ENCODE measurements at regions not wholly inside any gene's neighbourhood (a gene's known extent, or its start where the extent isn't known, plus 50 kb on each side); places are given as distances from the start of the nearest gene placed in this dataset.
A peak's percentile ranks its signal among the peaks of the same experiment; 100 is the strongest.

DNA sequence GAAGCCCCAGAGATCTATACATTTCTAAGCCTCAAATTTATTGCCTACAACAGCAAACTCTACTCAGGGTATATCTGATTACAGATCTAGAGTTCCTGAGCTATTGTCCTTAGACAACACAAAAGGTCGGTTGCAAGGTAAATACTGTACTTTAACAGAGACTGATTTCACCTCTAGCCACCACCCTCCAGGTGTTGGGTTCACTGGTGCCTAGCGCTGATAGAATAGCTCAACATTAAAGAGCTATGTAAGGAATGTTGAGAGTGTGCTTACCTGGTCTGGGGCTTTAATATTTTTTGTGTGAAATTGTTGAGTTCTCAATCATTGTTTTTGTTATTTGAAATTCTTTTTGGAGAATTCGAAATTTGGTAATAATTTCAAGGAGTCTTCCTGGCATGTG, 277.0 kb upstream of the PSMD7 start:
- H3K27me3 Mint-ChIP-seq (ENCODE audit: insufficient read depth, low read depth, poor library complexity): no peaks in the 10 kb centered on the region
- H3K27me3 ChIP-seq (ENCODE audit: insufficient read depth): no peaks in the 10 kb centered on the region
- H3K79me2 ChIP-seq (replicated peaks; ENCODE audit: insufficient read depth): no peaks in the 10 kb centered on the region
- H3K9me3 Mint-ChIP-seq: no peaks in the 10 kb centered on the region
- H3K4me2 ChIP-seq: peak overlapping the region; percentile 8; the same call in 1 of the 2 replicates
- no peaks in the 10 kb centered on the region for H4K20me1 ChIP-seq (replicated peaks; ENCODE audit: insufficient read depth)
- H3K4me3 Mint-ChIP-seq: no peak overlapping the region
- TF ChIP-seq ZNF462 (CRISPR knock-in tag; IDR thresholded peaks at IDR 0.05) (peak; percentile 50; the same call in 1 of the 2 replicates), POLR2AphosphoS5 (IDR thresholded peaks at IDR 0.05; ENCODE audit: low read depth) (no peak)
- H3K36me3 ChIP-seq (ENCODE audit: insufficient read depth): no peaks in the 10 kb centered on the region
- no peak overlapping the region for H2AFZ ChIP-seq
- peaks cover 6% of the 10 kb centered on the region; the same call in 1 of the 2 replicates for H3K9me2 ChIP-seq (ENCODE audit: insufficient read depth)
- peaks cover 29% of the 10 kb centered on the region for H3K4me1 Mint-ChIP-seq
- H3K36me3 Mint-ChIP-seq (ENCODE audit: low read depth): no peaks in the 10 kb centered on the region
- no peak overlapping the region for H3K27ac Mint-ChIP-seq
- H3F3A ChIP-seq (replicated peaks; ENCODE audit: low read depth): no peaks in the 10 kb centered on the region
- DNase-seq (ENCODE audit: low spot score) (peak; percentile 85), ATAC-seq (peak; percentile 98)
- peaks cover 16% of the 10 kb centered on the region for H3K4me1 ChIP-seq (ENCODE audit: insufficient read depth)
- H3K27ac ChIP-seq (ENCODE audit: low read depth): no peak overlapping the region
- H3K4me3 ChIP-seq: no peak overlapping the region

- no peaks in the 10 kb centered on the region for H3K9me3 Mint-ChIP-seq
- ATAC-seq: no peak
- Histone ChIP-seq H3K9me2 (ENCODE audit: insufficient read depth) (peaks cover 9% of the 10 kb centered on the region; the same call in 1 of the 2 replicates), H3F3A (replicated peaks; ENCODE audit: low read depth) (no peaks in the 10 kb centered on the region), H3K27ac (ENCODE audit: low read depth) (no peak overlapping the region), H3K4me3 (no peak overlapping the region), H3K27me3 (ENCODE audit: insufficient read depth) (no peaks in the 10 kb centered on the region), H2AFZ (no peak overlapping the region), H3K36me3 (ENCODE audit: insufficient read depth) (no peaks in the 10 kb centered on the region), H3K79me2 (replicated peaks; ENCODE audit: insufficient read depth) (no peaks in the 10 kb centered on the region), H3K4me2 (no peak overlapping the region), H4K20me1 (replicated peaks; ENCODE audit: insufficient read depth) (no peaks in the 10 kb centered on the region), H3K4me1 (ENCODE audit: insufficient read depth) (peaks cover 12% of the 10 kb centered on the region)
- no peak overlapping the region for H3K4me3 Mint-ChIP-seq
- peaks cover 1% of the 10 kb centered on the region for H3K27me3 Mint-ChIP-seq (ENCODE audit: insufficient read depth, low read depth, poor library complexity)
- no peak overlapping the region for H3K27ac Mint-ChIP-seq
- DNase-seq (ENCODE audit: low spot score): no peak
- peaks cover 18% of the 10 kb centered on the region for H3K4me1 Mint-ChIP-seq
- H3K36me3 Mint-ChIP-seq (ENCODE audit: low read depth): no peaks in the 10 kb centered on the region
- TF ChIP-seq EZH2phosphoT487 (IDR thresholded peaks at IDR 0.05; ENCODE audit: unreplicated experiment) (no peak), EZH2 (IDR thresholded peaks at IDR 0.05; ENCODE audit: low read depth, unreplicated experiment) (no peak), JUNB (IDR thresholded peaks at IDR 0.05; ENCODE audit: unreplicated experiment) (no peak), ZNF114 (CRISPR knock-in tag; IDR thresholded peaks at IDR 0.05) (no peak), STAT1 (IDR thresholded peaks at IDR 0.05; ENCODE audit: unreplicated experiment) (no peak), POLR2AphosphoS5 (IDR thresholded peaks at IDR 0.05; ENCODE audit: low read depth) (no peak)
- TF ChIP-seq, protein P1, sequence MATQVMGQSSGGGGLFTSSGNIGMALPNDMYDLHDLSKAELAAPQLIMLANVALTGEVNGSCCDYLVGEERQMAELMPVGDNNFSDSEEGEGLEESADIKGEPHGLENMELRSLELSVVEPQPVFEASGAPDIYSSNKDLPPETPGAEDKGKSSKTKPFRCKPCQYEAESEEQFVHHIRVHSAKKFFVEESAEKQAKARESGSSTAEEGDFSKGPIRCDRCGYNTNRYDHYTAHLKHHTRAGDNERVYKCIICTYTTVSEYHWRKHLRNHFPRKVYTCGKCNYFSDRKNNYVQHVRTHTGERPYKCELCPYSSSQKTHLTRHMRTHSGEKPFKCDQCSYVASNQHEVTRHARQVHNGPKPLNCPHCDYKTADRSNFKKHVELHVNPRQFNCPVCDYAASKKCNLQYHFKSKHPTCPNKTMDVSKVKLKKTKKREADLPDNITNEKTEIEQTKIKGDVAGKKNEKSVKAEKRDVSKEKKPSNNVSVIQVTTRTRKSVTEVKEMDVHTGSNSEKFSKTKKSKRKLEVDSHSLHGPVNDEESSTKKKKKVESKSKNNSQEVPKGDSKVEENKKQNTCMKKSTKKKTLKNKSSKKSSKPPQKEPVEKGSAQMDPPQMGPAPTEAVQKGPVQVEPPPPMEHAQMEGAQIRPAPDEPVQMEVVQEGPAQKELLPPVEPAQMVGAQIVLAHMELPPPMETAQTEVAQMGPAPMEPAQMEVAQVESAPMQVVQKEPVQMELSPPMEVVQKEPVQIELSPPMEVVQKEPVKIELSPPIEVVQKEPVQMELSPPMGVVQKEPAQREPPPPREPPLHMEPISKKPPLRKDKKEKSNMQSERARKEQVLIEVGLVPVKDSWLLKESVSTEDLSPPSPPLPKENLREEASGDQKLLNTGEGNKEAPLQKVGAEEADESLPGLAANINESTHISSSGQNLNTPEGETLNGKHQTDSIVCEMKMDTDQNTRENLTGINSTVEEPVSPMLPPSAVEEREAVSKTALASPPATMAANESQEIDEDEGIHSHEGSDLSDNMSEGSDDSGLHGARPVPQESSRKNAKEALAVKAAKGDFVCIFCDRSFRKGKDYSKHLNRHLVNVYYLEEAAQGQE (IDR thresholded peaks at IDR 0.05; ENCODE audit: unreplicated experiment): no peak
- TF ChIP-seq, protein P2, sequence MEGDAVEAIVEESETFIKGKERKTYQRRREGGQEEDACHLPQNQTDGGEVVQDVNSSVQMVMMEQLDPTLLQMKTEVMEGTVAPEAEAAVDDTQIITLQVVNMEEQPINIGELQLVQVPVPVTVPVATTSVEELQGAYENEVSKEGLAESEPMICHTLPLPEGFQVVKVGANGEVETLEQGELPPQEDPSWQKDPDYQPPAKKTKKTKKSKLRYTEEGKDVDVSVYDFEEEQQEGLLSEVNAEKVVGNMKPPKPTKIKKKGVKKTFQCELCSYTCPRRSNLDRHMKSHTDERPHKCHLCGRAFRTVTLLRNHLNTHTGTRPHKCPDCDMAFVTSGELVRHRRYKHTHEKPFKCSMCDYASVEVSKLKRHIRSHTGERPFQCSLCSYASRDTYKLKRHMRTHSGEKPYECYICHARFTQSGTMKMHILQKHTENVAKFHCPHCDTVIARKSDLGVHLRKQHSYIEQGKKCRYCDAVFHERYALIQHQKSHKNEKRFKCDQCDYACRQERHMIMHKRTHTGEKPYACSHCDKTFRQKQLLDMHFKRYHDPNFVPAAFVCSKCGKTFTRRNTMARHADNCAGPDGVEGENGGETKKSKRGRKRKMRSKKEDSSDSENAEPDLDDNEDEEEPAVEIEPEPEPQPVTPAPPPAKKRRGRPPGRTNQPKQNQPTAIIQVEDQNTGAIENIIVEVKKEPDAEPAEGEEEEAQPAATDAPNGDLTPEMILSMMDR (conservative IDR thresholded peaks at IDR 0.05; ENCODE audit: low read depth in 2 of 2): no peak
Measured at GRCh38 chr16:74015953-74016352, 280.7 kb upstream of the PSMD7 start.
